BLaER1 treated with 17β-estradiol and CSF1 and Interleukin-3, amounts not matched to agents 10 nM and 100 nM (cell line): ENCODE measurements at regions not wholly inside any gene's neighbourhood (a gene's known extent, or its start where the extent isn't known, plus 50 kb on each side); places are given as distances from the start of the nearest gene placed in this dataset.

Experiments used
- H3K27ac ChIP-seq, 11 experiments: shearing (Covaris generic); formaldehyde crosslinking; 2 replicates each; pipeline ENCODE4 v1.8.1; 2022
- H3K27me3 ChIP-seq, 11 experiments: shearing (Covaris generic); formaldehyde crosslinking; 2 replicates each; pipeline ENCODE4 v1.8.1; 2022
- H3K36me3 ChIP-seq, 11 experiments: shearing (Covaris generic); formaldehyde crosslinking; 2 replicates each; pipeline ENCODE4 v1.8.1; 2022
- H3K4me1 ChIP-seq, 10 experiments: shearing (Covaris generic); formaldehyde crosslinking; 2 replicates each; pipeline ENCODE4 v1.8.1; 2022
- H3K4me2 ChIP-seq, 11 experiments: shearing (Covaris generic); formaldehyde crosslinking; 2 replicates each; pipeline ENCODE4 v1.8.1; 2022
- H3K4me3 ChIP-seq, 10 experiments: shearing (Covaris generic); formaldehyde crosslinking; 2 replicates each; pipeline ENCODE4 v1.8.1; 2022
- H3K9ac ChIP-seq, 11 experiments: shearing (Covaris generic); formaldehyde crosslinking; 2 replicates each; pipeline ENCODE4 v1.8.1; 2022
- H3K9me3 ChIP-seq, 11 experiments: shearing (Covaris generic); formaldehyde crosslinking; replicated peaks in 1 of 11; 2 replicates each; pipeline ENCODE4 v1.8.1; 2022
- H4K20me1 ChIP-seq, 11 experiments: shearing (Covaris generic); formaldehyde crosslinking; 2 replicates each; pipeline ENCODE4 v1.8.1; 2022
- Cebpa-rat ChIP-seq, 11 experiments: shearing (Covaris generic); IDR thresholded peaks; 2 replicates each; pipeline ENCODE4 v1.8.1; 2022

DNA sequence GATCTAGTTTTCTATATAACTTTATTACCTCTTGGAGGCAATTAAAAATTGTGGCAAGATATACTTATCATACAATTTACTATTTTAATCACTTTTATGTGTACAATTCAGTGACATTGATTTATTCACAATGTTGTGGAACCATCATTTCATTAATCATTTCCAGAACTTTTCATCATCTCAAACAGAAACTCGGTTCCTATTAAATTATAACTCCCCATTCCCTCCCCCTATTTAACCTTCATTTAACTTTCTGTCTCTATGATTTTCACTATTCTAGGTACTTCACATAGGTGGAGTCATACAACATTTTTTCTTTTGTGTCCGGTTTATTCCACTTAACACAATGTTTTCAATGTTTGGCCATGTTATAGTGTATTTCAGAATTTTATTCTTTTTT, 252.8 kb downstream of the REEP3 start:
- Histone ChIP-seq H3K27ac (no peak overlapping the region), H3K36me3 (no peaks in the 10 kb centered on the region), H3K4me2 (no peak overlapping the region), H3K4me1 (no peaks in the 10 kb centered on the region), H3K27me3 (no peaks in the 10 kb centered on the region), H3K4me3 (no peak overlapping the region), H3K9ac (no peak overlapping the region), H3K9me3 (peaks cover 0 to 9% (median 4%) of the 10 kb centered on the region in 11 experiments; a peak in 9 of 22 replicates), H4K20me1 (no peaks in the 10 kb centered on the region)
- TF ChIP-seq Cebpa-rat (IDR thresholded peaks at IDR 0.05): no peak

DNA sequence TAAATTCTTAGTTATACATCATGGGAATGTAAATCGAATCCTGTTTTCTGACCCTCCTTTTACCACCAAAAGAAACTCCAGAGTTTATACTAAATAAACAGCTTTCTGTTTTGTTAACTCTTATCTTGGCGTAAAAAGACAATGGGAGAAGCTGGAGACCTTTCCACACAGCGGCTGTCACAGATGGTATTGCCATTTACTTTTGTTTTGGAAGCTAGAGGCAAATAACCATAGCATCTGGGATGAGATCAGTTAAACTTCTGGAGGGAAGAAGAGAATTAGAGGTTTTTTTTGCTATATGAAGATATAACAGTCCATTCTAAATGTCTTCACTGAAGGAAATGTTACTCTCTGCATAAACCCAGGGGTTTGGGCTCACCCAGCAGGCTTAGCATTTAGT, 258.9 kb downstream of the REEP3 start:
- H4K20me1 ChIP-seq: no peaks in the 10 kb centered on the region
- H3K4me3 ChIP-seq: no peak overlapping the region
- H3K4me1 ChIP-seq: no peaks in the 10 kb centered on the region
- H3K4me2 ChIP-seq: no peak overlapping the region
- TF ChIP-seq Cebpa-rat (IDR thresholded peaks at IDR 0.05): no peak
- peaks cover 14 to 32% (median 20%) of the 10 kb centered on the region in 11 experiments for H3K9me3 ChIP-seq
- H3K9ac ChIP-seq: no peak overlapping the region
- no peaks in the 10 kb centered on the region for H3K36me3 ChIP-seq
- no peaks in the 10 kb centered on the region for H3K27me3 ChIP-seq
- no peak overlapping the region for H3K27ac ChIP-seq

DNA sequence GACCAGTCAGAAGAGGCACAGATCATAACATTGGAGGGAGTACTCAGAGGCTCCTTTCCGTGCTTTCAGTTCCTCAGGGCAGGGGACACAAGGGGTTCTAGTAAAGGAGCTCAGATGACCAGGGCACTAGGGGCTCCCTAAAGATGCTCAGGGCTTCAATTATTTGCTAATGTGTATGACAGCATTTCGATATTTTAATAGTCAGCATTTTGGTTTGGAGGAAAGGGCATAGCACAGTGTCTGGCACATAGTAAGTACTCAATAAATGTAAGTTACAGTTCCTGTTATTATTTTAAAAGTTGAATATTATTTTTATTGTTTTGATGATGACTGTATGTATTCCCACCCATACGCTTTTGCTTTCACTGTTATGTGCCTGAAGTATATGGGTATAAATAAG, 260.0 kb downstream of the REEP3 start:
- no peak for TF ChIP-seq Cebpa-rat (IDR thresholded peaks at IDR 0.05)
- H3K27me3 ChIP-seq: no peaks in the 10 kb centered on the region
- no peak overlapping the region for H3K4me2 ChIP-seq
- no peaks in the 10 kb centered on the region for H4K20me1 ChIP-seq
- no peaks in the 10 kb centered on the region for H3K36me3 ChIP-seq
- H3K4me1 ChIP-seq: no peaks in the 10 kb centered on the region
- H3K9ac ChIP-seq: no peak overlapping the region
- H3K27ac ChIP-seq: no peak overlapping the region
- peaks cover 14 to 32% (median 20%) of the 10 kb centered on the region in 11 experiments for H3K9me3 ChIP-seq
- H3K4me3 ChIP-seq: no peak overlapping the region

DNA sequence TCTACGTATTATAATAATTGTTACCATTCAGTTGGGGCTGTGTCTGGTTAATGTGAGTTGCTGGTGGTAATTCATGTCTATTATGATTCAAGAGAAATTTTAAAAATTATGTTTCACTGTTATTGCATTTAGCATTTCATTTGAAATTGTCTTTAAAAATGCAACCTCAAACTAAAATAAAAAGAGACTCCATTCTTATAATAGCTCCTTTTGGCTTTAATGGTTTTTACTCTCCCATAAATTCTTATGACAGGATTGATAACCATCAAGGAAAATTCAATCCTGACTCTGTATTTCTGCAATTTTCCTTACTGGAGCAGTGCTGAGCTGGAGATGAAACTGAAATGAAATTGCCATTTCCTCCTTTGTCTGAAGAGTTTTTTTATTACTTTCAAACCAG, 262.7 kb downstream of the REEP3 start:
- Histone ChIP-seq H4K20me1 (no peaks in the 10 kb centered on the region), H3K4me2 (no peak overlapping the region), H3K9me3 (peaks cover 13 to 24% (median 20%) of the 10 kb centered on the region in 11 experiments), H3K27ac (no peak overlapping the region), H3K4me3 (no peak overlapping the region), H3K9ac (no peak overlapping the region), H3K4me1 (no peaks in the 10 kb centered on the region), H3K27me3 (no peaks in the 10 kb centered on the region), H3K36me3 (no peaks in the 10 kb centered on the region)
- no peak for TF ChIP-seq Cebpa-rat (IDR thresholded peaks at IDR 0.05)

DNA sequence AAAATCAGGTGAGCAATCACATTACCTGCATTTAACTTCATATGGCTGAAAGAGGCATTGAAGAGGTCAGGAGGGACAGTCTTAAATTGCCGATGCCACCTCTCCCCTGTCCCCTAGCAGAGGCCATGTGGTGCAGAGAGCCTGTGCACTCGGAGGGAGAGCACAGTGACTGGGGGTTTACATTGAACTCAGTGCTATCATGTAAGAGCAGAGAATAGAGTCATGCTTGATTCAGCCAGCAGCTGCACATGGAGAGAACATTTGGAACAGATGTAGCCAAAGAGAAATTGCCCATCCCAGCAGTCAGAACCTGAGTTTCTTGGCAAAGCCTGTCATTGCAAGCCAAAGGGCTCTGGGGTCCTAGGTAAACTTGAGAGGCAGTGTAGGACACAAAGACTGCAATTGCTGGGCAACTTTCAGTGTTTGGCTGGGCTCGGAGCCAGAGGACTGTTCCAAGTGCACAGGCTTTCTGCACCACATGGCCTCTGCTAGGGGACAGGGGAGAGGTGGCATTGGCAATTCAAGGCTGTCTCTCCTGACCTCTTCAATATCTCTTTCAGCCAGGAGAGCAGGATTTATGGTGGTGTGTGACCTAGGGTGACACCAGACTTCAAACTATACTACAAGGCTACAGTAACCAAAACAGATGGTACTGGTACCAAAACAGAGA, 267.1 kb downstream of the REEP3 start:
- Histone ChIP-seq H3K9ac (no peak overlapping the region), H3K27me3 (no peaks in the 10 kb centered on the region), H3K36me3 (no peaks in the 10 kb centered on the region), H3K27ac (no peak overlapping the region), H3K4me1 (no peaks in the 10 kb centered on the region), H3K4me2 (no peak overlapping the region), H4K20me1 (no peaks in the 10 kb centered on the region), H3K9me3 (peaks cover 0 to 12% (median 5%) of the 10 kb centered on the region in 11 experiments; a peak in 11 of 22 replicates), H3K4me3 (no peak overlapping the region)
- TF ChIP-seq Cebpa-rat (IDR thresholded peaks at IDR 0.05): no peak

DNA sequence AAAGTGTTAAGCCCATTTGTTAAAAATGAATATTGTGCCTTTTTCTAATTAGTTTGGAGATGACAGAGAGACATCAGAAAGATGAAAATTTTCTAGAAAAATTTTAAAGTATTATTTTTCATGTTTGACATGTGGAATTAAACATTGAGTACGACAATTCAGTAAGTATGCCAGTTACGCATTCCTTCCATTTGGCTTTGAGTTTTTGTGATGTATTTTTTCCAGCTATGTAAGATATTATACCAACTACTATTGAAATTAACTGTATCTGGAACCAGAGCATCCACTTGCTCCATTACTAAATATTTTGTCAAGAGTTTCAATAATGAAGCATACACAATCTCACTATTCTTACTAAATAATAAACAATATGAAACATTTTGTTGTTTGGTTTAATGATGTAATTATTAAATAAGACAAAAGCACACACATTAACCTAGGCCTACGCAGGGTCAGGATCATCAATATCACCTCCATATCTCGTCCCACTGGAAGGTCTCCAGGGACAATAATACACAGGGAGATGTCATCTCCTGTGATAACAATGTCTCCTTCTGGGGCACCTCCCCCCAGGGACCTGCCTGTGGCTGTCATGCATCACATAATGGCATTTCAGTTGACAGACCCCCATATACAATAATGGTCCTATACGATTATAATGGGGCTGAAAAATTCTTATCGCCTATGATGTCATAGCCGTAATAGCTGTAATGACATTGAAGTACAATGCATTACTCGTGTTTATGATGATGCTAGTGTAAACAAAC, 274.1 kb downstream of the REEP3 start:
- Histone ChIP-seq H3K4me1 (0 out of 20 replicates have a peak, but pooled peaks cover 0 to 3% (median 0%) of the 10 kb centered on the region in 10 experiments), H3K27me3 (no peaks in the 10 kb centered on the region)
- TF ChIP-seq Cebpa-rat (IDR thresholded peaks at IDR 0.05): no peak

DNA sequence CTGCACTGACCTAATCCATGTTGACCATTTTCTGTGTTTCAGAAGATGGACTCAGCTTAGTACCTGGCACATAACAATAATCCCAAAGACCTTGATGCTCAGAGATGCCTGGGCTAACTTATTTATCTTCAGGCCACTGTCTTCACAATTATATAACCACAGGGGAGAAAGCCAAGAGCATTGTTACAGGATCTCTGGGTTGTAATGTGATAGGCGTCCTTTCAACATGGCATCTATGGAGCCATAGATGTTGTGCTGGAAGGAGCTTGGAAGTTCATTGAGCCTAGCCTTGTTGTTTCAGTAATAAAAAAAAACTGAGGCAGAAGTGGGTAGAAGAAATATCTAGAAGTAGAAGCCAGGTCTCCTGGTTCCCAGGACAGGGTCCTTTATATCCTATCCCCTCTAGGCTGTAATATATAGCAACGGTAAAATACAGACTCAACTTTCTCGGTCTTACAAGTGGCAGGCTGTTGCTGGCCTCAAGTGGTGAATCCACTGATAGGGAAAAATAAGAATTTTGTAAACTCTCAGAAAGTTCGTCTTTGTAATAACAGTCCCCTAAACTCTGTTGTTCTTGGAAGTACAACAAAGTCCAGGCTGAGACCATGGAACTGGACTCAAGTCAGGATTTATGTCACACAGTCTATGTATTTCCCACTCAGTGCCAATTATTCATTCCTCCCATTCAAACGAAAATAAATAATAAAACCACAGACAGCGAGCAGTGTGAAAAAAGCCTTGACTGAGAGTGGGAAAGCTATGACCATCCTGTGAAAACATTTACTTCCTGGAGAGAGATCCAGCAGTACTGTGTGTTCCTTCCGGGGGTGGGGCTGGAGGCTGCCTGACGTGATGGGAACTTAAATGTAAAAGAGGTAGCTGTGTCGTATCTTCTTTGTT, 277.6 kb downstream of the REEP3 start:
- no peaks in the 10 kb centered on the region for H3K27me3 ChIP-seq
- H3K9me3 ChIP-seq: no peaks in the 10 kb centered on the region
- no peak overlapping the region for H3K9ac ChIP-seq
- H3K4me2 ChIP-seq: no peak overlapping the region
- no peaks in the 10 kb centered on the region for H3K36me3 ChIP-seq
- 0 out of 20 replicates have a peak, but pooled peaks cover 0 to 3% (median 0%) of the 10 kb centered on the region in 10 experiments for H3K4me1 ChIP-seq
- H3K27ac ChIP-seq: no peak overlapping the region
- H4K20me1 ChIP-seq: no peaks in the 10 kb centered on the region
- TF ChIP-seq Cebpa-rat (IDR thresholded peaks at IDR 0.05): no peak
- H3K4me3 ChIP-seq: no peak overlapping the region

More for the DNA sequence above, 274.1 kb downstream of the REEP3 start:
- peaks cover 0 to 9% (median 6%) of the 10 kb centered on the region in 11 experiments; a peak in 10 of 22 replicates for H3K9me3 ChIP-seq
- no peak overlapping the region for H3K4me3 ChIP-seq
- no peaks in the 10 kb centered on the region for H3K36me3 ChIP-seq
- H4K20me1 ChIP-seq: no peaks in the 10 kb centered on the region
- H3K9ac ChIP-seq: no peak overlapping the region
- no peak overlapping the region for H3K27ac ChIP-seq
- no peak overlapping the region for H3K4me2 ChIP-seq

DNA sequence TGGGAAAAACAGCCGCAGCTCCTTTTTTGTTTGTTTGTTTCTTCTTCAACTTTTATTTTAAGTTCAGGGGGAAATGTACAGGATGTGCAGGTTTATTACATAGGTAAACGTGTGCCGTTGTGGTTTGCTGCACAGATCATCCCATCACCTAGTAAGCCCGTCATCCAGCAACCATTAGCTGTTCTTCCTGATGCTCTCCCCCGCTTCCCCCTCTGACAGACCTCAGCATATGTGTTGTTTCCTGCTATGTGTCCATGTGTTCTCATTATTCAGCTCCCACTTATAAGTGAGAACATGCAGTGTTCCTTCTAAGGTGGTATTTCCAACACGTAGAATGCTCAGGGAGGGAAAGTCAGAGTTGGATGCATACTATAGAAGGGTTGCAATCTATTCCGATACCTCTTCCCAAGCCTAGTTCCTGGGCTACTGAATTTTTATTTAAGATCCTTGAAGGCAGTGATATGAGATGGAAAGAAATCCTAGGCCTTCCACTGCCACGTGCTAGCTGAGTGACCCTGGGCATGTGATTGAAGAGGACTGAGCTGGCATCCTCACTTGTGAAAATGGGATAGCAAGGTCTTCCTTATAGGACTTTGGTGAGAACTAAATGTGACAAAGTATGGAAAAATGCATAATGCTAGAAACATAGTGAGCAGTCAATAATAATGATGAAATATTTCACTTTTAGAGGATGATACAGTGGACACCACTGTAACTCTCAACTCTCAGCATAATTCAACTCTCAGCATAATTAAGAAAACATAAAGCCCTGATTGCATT, 278.5 kb downstream of the REEP3 start:
- H3K27ac ChIP-seq: no peak overlapping the region
- no peaks in the 10 kb centered on the region for H3K27me3 ChIP-seq
- no peak for TF ChIP-seq Cebpa-rat (IDR thresholded peaks at IDR 0.05)
- H3K4me1 ChIP-seq: 0 out of 20 replicates have a peak, but pooled peaks cover 0 to 3% (median 0%) of the 10 kb centered on the region in 10 experiments
- no peak overlapping the region for H3K4me2 ChIP-seq
- H4K20me1 ChIP-seq: no peaks in the 10 kb centered on the region
- H3K36me3 ChIP-seq: no peaks in the 10 kb centered on the region
- no peak overlapping the region for H3K9ac ChIP-seq
- no peaks in the 10 kb centered on the region for H3K9me3 ChIP-seq
- H3K4me3 ChIP-seq: no peak overlapping the region
